ENCODE measurements at regions not wholly inside any gene's neighbourhood (a gene's known extent, or its start where the extent isn't known, plus 50 kb on each side); places are given as distances from the start of the nearest gene placed in this dataset.

- Histone ChIP-seq H3K27ac (peak overlapping the region; percentile 73), H3K36me3 (no peaks in the 10 kb centered on the region), H3K9me3 (replicated peaks) (no peaks in the 10 kb centered on the region), H3K4me3 (no peak overlapping the region), H3K27me3 (no peaks in the 10 kb centered on the region), H3K4me1 (peaks cover 51% of the 10 kb centered on the region)
- peak; percentile 88 to 93 for DNase-seq
Measured at GRCh38 chr21:35227786-35228185, 178.7 kb upstream of the RUNX1 start.

- Histone ChIP-seq H3K36me3 (no peaks in the 10 kb centered on the region), H3K27ac (peak overlapping the region; percentile 73), H3K9me3 (replicated peaks) (no peaks in the 10 kb centered on the region), H3K4me3 (no peak overlapping the region), H3K27me3 (no peaks in the 10 kb centered on the region), H3K4me1 (peaks cover 44% of the 10 kb centered on the region)
- DNase-seq: peak in 1 of 2 experiments; percentile 20
Measured at GRCh38 chr21:35226968-35227744, 178.1 kb upstream of the RUNX1 start.

GRCh38 chr21:35226328-35226727, 177.2 kb upstream of the RUNX1 start:
- Histone ChIP-seq H3K9me3 (replicated peaks) (no peaks in the 10 kb centered on the region), H3K27me3 (no peaks in the 10 kb centered on the region), H3K36me3 (no peaks in the 10 kb centered on the region), H3K4me3 (no peak overlapping the region), H3K27ac (peak overlapping the region; percentile 73), H3K4me1 (peaks cover 37% of the 10 kb centered on the region)
- DNase-seq: peak; percentile 34 to 51

GRCh38 chr21:35225573-35225972, 176.5 kb upstream of the RUNX1 start:
- no peak for DNase-seq
- H3K36me3 ChIP-seq: no peaks in the 10 kb centered on the region
- H3K9me3 ChIP-seq (replicated peaks): no peaks in the 10 kb centered on the region
- H3K4me1 ChIP-seq: peaks cover 37% of the 10 kb centered on the region
- H3K27ac ChIP-seq: no peak overlapping the region; the same call in 1 of the 2 replicates
- no peak overlapping the region for H3K4me3 ChIP-seq
- H3K27me3 ChIP-seq: no peaks in the 10 kb centered on the region

- Histone ChIP-seq H3K4me3 (no peak overlapping the region), H3K27ac (no peak overlapping the region), H3K27me3 (no peaks in the 10 kb centered on the region), H3K9me3 (replicated peaks) (no peaks in the 10 kb centered on the region), H3K36me3 (no peaks in the 10 kb centered on the region), H3K4me1 (peaks cover 29% of the 10 kb centered on the region)
- peak in 1 of 2 experiments; percentile 34 for DNase-seq
Measured at GRCh38 chr21:35223480-35224156, 174.5 kb upstream of the RUNX1 start.

- no peak for DNase-seq
- Histone ChIP-seq H3K9me3 (replicated peaks) (no peaks in the 10 kb centered on the region), H3K4me3 (no peak overlapping the region), H3K27me3 (no peaks in the 10 kb centered on the region), H3K36me3 (no peaks in the 10 kb centered on the region), H3K27ac (no peak overlapping the region), H3K4me1 (peaks cover 26% of the 10 kb centered on the region)
Measured at GRCh38 chr21:35222541-35222941, 173.4 kb upstream of the RUNX1 start.

GRCh38 chr21:35222021-35222420, 172.9 kb upstream of the RUNX1 start:
- H3K9me3 ChIP-seq (replicated peaks): no peaks in the 10 kb centered on the region
- peaks cover 25% of the 10 kb centered on the region for H3K4me1 ChIP-seq
- H3K4me3 ChIP-seq: no peak overlapping the region
- no peak overlapping the region for H3K27ac ChIP-seq
- no peaks in the 10 kb centered on the region for H3K27me3 ChIP-seq
- H3K36me3 ChIP-seq: no peaks in the 10 kb centered on the region
- DNase-seq: no peak

- Histone ChIP-seq H3K4me3 (no peak overlapping the region), H3K27ac (no peak overlapping the region), H3K36me3 (no peaks in the 10 kb centered on the region), H3K9me3 (replicated peaks) (no peaks in the 10 kb centered on the region), H3K4me1 (peaks cover 12% of the 10 kb centered on the region; the same call in 1 of the 2 replicates), H3K27me3 (no peaks in the 10 kb centered on the region)
- no peak for DNase-seq
Measured at GRCh38 chr21:35220301-35220700, 171.2 kb upstream of the RUNX1 start.

- Histone ChIP-seq H3K27me3 (no peaks in the 10 kb centered on the region), H3K27ac (no peak overlapping the region), H3K36me3 (no peaks in the 10 kb centered on the region), H3K9me3 (replicated peaks) (no peaks in the 10 kb centered on the region), H3K4me1 (peaks cover 8% of the 10 kb centered on the region; the same call in 1 of the 2 replicates), H3K4me3 (no peak overlapping the region)
- DNase-seq: no peak
Measured at GRCh38 chr21:35219719-35220118, 170.6 kb upstream of the RUNX1 start.

- H3K4me1 ChIP-seq: peaks cover 8% of the 10 kb centered on the region; the same call in 1 of the 2 replicates
- no peaks in the 10 kb centered on the region for H3K27me3 ChIP-seq
- H3K4me3 ChIP-seq: no peak overlapping the region
- H3K27ac ChIP-seq: no peak overlapping the region
- no peaks in the 10 kb centered on the region for H3K9me3 ChIP-seq (replicated peaks)
- DNase-seq: no peak
- no peaks in the 10 kb centered on the region for H3K36me3 ChIP-seq
Measured at GRCh38 chr21:35219291-35219690, 170.2 kb upstream of the RUNX1 start.

GRCh38 chr21:35217504-35218060, 168.5 kb upstream of the RUNX1 start:
- Histone ChIP-seq H3K9me3 (replicated peaks) (no peaks in the 10 kb centered on the region), H3K27me3 (no peaks in the 10 kb centered on the region), H3K4me1 (peaks cover 16% of the 10 kb centered on the region), H3K27ac (peak overlapping the region; percentile 13; the same call in 1 of the 2 replicates), H3K4me3 (no peak overlapping the region), H3K36me3 (no peaks in the 10 kb centered on the region)
- DNase-seq: peak in 1 of 2 experiments; percentile 20

GRCh38 chr21:35216996-35217395, 167.9 kb upstream of the RUNX1 start:
- no peak for DNase-seq
- Histone ChIP-seq H3K9me3 (replicated peaks) (no peaks in the 10 kb centered on the region), H3K4me3 (no peak overlapping the region), H3K27me3 (no peaks in the 10 kb centered on the region), H3K36me3 (no peaks in the 10 kb centered on the region), H3K4me1 (peaks cover 22% of the 10 kb centered on the region), H3K27ac (0 out of 2 replicates have a peak overlapping the region, but pooled peaks have one; percentile 0)

GRCh38 chr21:35215870-35216269, 166.8 kb upstream of the RUNX1 start:
- Histone ChIP-seq H3K9me3 (replicated peaks) (no peaks in the 10 kb centered on the region), H3K4me1 (peaks cover 29% of the 10 kb centered on the region), H3K36me3 (no peaks in the 10 kb centered on the region), H3K27ac (no peak overlapping the region), H3K27me3 (no peaks in the 10 kb centered on the region), H3K4me3 (no peak overlapping the region)
- no peak for DNase-seq

- Histone ChIP-seq H3K9me3 (replicated peaks) (no peaks in the 10 kb centered on the region; the same call in 1 of the 2 replicates), H3K36me3 (no peaks in the 10 kb centered on the region), H3K27ac (peak overlapping the region; percentile 57), H3K27me3 (no peaks in the 10 kb centered on the region), H3K4me1 (peaks cover 29% of the 10 kb centered on the region), H3K4me3 (no peak overlapping the region)
- peak; percentile 39 to 56 for DNase-seq
Measured at GRCh38 chr21:35212393-35213127, 163.5 kb upstream of the RUNX1 start.

Measured in SJCRH30 (cell line).